Thymus (tissue), 11 donors: ENCODE measurements at regions not wholly inside any gene's neighbourhood (a gene's known extent, or its start where the extent isn't known, plus 50 kb on each side); places are given as distances from the start of the nearest gene placed in this dataset.

Experiments used
- DNase-seq, 9 donors: peaks; one replicate each; pipeline ENCODE4 v3.0.0-alpha.2; 2013; ENCODE audit warnings: low spot score in 9 of 9, low read depth in 6 of 9, missing footprints in 1 of 9
- H3K27ac ChIP-seq, 2 donors: one replicate each; pipeline ENCODE4 v1.5.1; 2013; ENCODE audit warnings: control low read depth in 1 of 2, low read depth in 1 of 2, low read length in 1 of 2, mild to moderate bottlenecking in 1 of 2, moderate library complexity in 1 of 2
- H3K27me3 ChIP-seq, 2 donors: one replicate each; pipeline ENCODE4 v1.5.1; 2013; ENCODE audit warnings: low read length in 1 of 2; ENCODE audit not compliant: control insufficient read depth in 2 of 2, insufficient read depth in 1 of 2
- H3K36me3 ChIP-seq, 2 donors: one replicate each; pipeline ENCODE4 v1.5.1; 2013; ENCODE audit warnings: low read length in 1 of 2, mild to moderate bottlenecking in 1 of 2, moderate library complexity in 1 of 2; ENCODE audit not compliant: control insufficient read depth in 2 of 2, insufficient read depth in 2 of 2
- H3K4me1 ChIP-seq, 2 donors: one replicate each; pipeline ENCODE4 v1.5.1; 2013; ENCODE audit warnings: low read length in 2 of 2; ENCODE audit not compliant: control insufficient read depth in 2 of 2, insufficient read depth in 2 of 2
- H3K4me3 ChIP-seq, 2 donors: one replicate each; pipeline ENCODE4 v1.5.1; 2013; ENCODE audit warnings: low read length in 2 of 2, control low read depth in 1 of 2, mild to moderate bottlenecking in 1 of 2
- H3K9me3 ChIP-seq, 2 donors: one replicate each; pipeline ENCODE4 v1.5.1; 2013; ENCODE audit warnings: low read length in 1 of 2, mild to moderate bottlenecking in 1 of 2; ENCODE audit not compliant: control insufficient read depth in 2 of 2, insufficient read depth in 1 of 2
- WGBS: extraction: QIAGEN DNeasy Blood & Tissue Kit; methylation state at CpG from one replicate; pipeline ENCODE4 v1.1.7; 2013; 5-methylcytosine and 5-hydroxymethylcytosine counted together
- donor health status: healthy.

DNA sequence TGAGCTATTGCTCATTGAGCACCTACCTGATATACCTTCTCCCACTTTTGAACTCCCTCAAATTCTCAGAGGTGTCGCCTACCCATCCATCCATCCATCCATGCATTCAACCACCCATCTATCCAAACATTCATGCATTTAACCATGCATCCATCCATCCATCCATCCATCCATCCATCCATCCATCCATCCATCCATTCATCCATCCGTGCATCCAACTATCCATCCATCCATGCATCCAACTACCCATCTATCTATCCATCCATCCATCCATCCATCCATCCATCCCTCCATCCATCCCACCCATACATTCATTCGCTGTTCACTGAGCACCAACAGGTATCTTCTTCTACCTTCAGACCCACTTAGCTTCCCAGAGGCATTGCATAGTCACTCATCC, 342.8 kb downstream of the CTTN start:
- no peak overlapping the region for H3K4me3 ChIP-seq
- no peaks in the 10 kb centered on the region for H3K4me1 ChIP-seq
- WGBS: 91% methylated on average over 3 of the region's 3 CpGs
- peaks cover 0 to 7% of the 10 kb centered on the region in 2 donors for H3K27me3 ChIP-seq
- no peaks in the 10 kb centered on the region for H3K36me3 ChIP-seq
- no peaks in the 10 kb centered on the region for H3K9me3 ChIP-seq
- no peak for DNase-seq
- no peak overlapping the region for H3K27ac ChIP-seq

DNA sequence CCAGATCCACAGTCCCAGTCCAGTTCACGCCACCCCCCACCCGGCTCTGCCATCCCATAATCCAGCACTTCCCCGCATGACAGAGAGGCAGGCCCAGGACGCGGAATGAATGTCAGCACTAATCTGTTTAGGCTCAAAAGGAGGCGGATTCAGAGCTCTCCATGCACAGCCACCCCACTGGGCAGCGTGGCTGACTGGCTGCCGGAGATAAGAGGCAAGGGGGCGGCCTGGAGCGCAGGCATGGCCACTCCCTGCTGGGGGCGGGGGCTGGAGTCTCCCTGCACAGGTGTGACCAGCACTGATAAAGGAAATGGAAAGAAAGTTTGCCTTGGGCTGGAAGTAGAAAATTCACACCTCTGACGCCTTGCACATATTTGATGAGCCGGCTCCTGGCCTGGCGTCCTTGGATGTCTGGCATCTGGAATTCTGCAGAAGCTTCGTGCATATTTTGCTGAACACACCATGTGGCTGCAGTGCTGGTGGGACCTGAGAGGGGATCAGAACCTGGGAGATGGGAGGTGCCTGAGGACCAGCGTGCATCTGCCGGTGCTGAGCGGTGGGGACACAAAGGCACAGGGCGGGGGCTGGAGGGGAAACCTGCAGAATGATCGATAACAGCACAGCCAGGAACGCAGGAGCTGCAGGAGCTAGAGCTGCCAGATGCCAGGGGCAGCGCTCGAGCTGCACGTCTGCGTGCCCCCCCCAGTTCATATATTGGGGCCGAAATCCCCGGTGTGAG, 344.4 kb downstream of the CTTN start:
- no peak overlapping the region for H3K4me3 ChIP-seq
- H3K27ac ChIP-seq: no peak overlapping the region
- H3K9me3 ChIP-seq: peaks cover 0 to 3% of the 10 kb centered on the region in 2 donors
- DNase-seq: no peak
- no peaks in the 10 kb centered on the region for H3K36me3 ChIP-seq
- no peaks in the 10 kb centered on the region for H3K4me1 ChIP-seq
- peaks cover 0 to 7% of the 10 kb centered on the region in 2 donors for H3K27me3 ChIP-seq
- 39% methylated on average over 27 of the region's 27 CpGs for WGBS

DNA sequence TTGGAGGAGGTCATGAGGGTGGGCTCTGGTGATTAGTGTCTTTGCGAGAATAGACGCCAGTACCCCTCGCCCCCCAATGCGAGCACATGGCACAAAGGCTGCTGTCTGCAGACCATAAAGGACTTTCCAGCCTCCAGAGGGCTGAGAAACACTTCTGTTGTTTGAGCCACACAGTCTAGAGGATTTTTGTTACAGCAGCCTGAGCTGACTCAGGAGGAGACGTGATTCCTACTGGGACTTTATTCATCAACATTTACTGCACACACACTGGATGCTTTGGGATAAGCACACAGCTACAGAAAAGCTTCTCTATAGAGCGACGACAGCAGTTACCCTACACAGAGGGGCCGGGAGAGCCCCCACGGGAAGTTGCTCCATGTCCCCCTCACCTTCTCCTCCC, 345.0 kb downstream of the CTTN start:
- no peak for DNase-seq
- Histone ChIP-seq H3K27me3 (peaks cover 0 to 7% of the 10 kb centered on the region in 2 donors), H3K27ac (no peak overlapping the region), H3K4me3 (no peak overlapping the region), H3K36me3 (no peaks in the 10 kb centered on the region), H3K9me3 (peaks cover 0 to 3% of the 10 kb centered on the region in 2 donors), H3K4me1 (no peaks in the 10 kb centered on the region)
- 84% methylated on average over 9 of the region's 9 CpGs for WGBS

DNA sequence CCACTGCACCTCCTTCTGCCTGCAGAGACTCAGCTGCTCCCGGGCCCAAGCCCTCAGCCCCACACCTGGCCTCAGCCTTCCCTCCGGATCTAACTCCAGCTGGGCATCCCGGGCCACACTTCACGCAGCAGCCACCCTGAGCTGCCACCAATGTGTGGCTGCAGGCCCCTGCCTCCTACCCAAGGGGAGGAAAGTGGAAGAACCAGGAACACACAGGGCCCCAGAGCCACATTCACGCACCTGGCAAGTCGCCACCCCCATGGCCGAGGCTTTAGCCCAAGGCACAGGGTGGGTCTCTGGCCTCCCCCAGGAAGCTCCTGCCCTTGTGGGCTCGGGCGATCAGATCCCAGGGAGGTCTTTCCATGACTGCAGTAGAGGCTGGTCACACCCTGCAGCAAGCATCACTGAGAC, 345.6 kb downstream of the CTTN start:
- Histone ChIP-seq H3K27ac (no peak overlapping the region), H3K4me1 (no peaks in the 10 kb centered on the region), H3K36me3 (no peaks in the 10 kb centered on the region), H3K27me3 (peaks cover 0 to 7% of the 10 kb centered on the region in 2 donors), H3K4me3 (no peak overlapping the region), H3K9me3 (peaks cover 0 to 7% of the 10 kb centered on the region in 2 donors)
- 86% methylated on average over 9 of the region's 9 CpGs for WGBS
- no peak for DNase-seq

DNA sequence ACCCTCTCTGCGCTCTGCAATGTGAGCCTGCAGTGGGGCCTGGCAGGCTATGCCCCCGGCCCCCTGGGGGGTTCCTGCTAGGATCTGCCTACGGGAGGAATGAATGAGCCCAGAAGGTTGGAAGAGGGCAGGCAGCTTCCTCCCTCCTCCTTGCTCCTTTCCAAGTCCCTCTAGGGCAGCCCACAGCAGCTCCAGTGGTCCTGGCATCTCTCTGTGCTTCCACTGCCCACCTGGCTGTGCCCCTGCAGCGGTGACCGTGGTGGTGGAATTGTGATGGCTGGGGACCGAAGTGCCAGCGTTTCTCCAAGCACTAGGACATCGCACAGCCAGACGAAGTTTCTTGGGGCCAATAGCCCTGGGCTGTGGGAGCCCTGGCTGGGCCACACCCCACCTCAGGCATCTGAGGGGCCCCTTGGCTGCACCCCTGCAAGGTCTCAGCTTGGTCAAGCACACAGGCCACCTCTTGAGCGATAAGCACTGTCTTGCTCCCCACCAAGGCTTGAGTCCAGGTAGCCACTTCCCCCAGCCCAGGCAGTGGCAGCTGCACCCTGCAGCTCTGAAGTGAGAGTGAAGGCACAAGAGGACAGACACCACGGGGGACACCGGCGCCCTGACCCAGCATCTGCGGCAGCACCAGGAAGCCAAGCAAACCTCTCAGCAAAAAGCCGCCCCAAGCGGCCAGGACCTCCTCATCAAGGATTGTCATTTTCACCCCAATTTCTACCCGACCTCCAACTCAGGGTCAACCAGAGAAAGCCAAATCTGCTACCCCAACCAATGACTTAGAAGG, 346.3 kb downstream of the CTTN start:
- H3K4me3 ChIP-seq: no peak overlapping the region
- peaks cover 0 to 7% of the 10 kb centered on the region in 2 donors for H3K27me3 ChIP-seq
- H3K4me1 ChIP-seq: no peaks in the 10 kb centered on the region
- H3K36me3 ChIP-seq: no peaks in the 10 kb centered on the region
- DNase-seq: no peak
- peaks cover 0 to 10% of the 10 kb centered on the region in 2 donors for H3K9me3 ChIP-seq
- 92% methylated on average over 17 of the region's 17 CpGs for WGBS
- H3K27ac ChIP-seq: no peak overlapping the region

DNA sequence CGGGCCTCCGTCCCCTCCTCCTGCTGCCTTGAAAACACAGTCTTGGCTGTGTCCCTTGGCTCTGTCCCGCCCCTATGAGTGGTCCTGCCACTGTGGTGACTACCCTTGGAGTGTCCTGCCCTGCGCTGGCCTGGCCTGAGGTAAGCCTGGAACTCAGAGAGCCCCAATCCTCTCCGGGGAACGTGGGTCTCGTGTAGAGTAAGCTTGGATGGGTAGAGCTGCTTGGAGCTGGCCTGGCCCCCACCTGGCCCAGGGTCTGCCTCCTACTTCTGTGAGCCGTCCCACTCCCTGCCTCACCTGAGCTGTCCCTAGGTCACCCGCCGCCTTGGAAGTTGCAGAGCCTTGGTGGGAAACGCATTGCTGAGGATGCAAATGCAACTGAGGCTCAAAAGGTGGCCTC, 347.1 kb downstream of the CTTN start:
- H3K27me3 ChIP-seq: peaks cover 0 to 7% of the 10 kb centered on the region in 2 donors
- H3K4me1 ChIP-seq: no peaks in the 10 kb centered on the region
- H3K9me3 ChIP-seq: peaks cover under 1 to 15% of the 10 kb centered on the region in 2 donors
- H3K27ac ChIP-seq: no peak overlapping the region
- no peak overlapping the region for H3K4me3 ChIP-seq
- DNase-seq: no peak
- no peaks in the 10 kb centered on the region for H3K36me3 ChIP-seq
- WGBS: 84% methylated on average over 11 of the region's 11 CpGs

DNA sequence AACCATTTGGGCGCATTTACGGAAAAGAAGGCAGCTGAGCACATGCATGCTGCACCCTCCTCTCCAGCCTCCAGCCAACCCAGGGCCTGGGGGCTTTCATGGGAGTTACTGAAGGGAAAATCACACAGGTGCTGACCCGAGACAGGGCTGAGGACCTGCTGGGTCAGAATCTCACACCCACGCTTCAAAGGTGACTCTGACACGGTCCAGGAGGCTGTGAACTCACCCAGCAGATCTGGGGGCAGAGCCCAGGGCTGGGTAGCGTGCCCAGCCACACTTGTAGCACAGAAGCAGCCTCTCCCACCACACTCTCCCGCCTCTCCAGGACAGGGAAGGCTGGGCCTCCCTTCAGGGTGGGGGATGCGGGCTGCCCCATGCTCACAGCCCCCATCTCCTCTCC, 347.6 kb downstream of the CTTN start:
- no peaks in the 10 kb centered on the region for H3K36me3 ChIP-seq
- no peak overlapping the region for H3K4me3 ChIP-seq
- WGBS: 78% methylated on average over 8 of the region's 8 CpGs
- H3K4me1 ChIP-seq: no peaks in the 10 kb centered on the region
- H3K27ac ChIP-seq: no peak overlapping the region
- no peak for DNase-seq
- peaks cover 0 to 7% of the 10 kb centered on the region in 2 donors for H3K27me3 ChIP-seq
- H3K9me3 ChIP-seq: peaks cover 2 to 17% of the 10 kb centered on the region in 2 donors

DNA sequence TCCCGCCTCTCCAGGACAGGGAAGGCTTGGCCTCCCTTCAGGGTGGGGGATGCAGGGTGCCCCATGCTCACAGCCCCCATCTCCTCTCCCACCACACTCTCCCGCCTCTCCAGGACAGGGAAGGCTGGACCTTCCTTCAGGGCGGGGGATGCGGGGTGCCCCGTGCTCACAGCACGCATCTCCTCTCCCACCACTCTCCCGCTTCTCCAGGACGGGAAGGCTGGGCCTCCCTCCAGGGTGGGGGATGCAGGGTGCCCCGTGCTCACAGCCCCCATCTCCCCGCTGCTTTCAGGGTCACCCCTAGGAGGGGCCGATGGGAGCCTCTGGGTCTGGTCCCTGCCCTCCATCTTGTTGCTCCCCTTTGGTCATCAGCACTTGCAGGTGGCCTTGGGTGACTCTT, 348.0 kb downstream of the CTTN start:
- H3K27ac ChIP-seq: no peak overlapping the region
- WGBS: 89% methylated on average over 11 of the region's 11 CpGs
- DNase-seq: no peak
- H3K36me3 ChIP-seq: no peaks in the 10 kb centered on the region
- H3K9me3 ChIP-seq: peaks cover 2 to 17% of the 10 kb centered on the region in 2 donors
- peaks cover 0 to 7% of the 10 kb centered on the region in 2 donors for H3K27me3 ChIP-seq
- H3K4me1 ChIP-seq: no peaks in the 10 kb centered on the region
- H3K4me3 ChIP-seq: no peak overlapping the region

DNA sequence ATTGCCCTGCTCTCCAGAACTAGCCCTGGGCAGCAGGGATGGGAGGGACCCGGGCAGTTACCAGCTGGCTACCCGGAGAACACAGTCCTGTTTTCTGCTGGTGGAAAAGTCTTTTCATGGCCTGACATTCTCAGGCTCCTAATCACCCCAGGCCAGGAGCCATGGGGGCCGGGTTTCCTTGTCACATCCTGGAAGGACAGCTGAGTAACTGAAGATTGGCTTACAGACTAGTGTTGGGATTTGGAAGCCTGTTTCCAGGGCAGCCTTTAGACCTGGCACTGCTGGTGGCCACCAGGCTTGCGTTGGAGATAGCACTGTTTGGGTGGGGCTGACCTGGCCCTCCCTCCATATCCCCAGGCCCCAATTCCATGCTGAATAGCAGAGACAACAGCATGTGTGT, 349.0 kb downstream of the CTTN start:
- 90% methylated on average over 4 of the region's 4 CpGs for WGBS
- H3K27ac ChIP-seq: no peak overlapping the region
- H3K9me3 ChIP-seq: peaks cover 2 to 17% of the 10 kb centered on the region in 2 donors
- peaks cover 0 to 7% of the 10 kb centered on the region in 2 donors for H3K27me3 ChIP-seq
- H3K4me3 ChIP-seq: no peak overlapping the region
- H3K4me1 ChIP-seq: no peaks in the 10 kb centered on the region
- H3K36me3 ChIP-seq: no peaks in the 10 kb centered on the region
- DNase-seq: no peak
